Kidney (tissue), 13 donors: ENCODE measurements at regions not wholly inside any gene's neighbourhood (a gene's known extent, or its start where the extent isn't known, plus 50 kb on each side); places are given as distances from the start of the nearest gene placed in this dataset.

Experiments
- DNase-seq, 5 donors: peaks; one replicate each; pipeline ENCODE4 v3.0.0-alpha.2; 2013 to 2020
- FAIRE-seq: peaks from 2 replicates; lab custom pipeline; 2012; peaks lifted over from hg19 to GRCh38; lab: Jason Lieb, UNC
- H3K27ac ChIP-seq, 2 donors: one replicate each; pipeline ENCODE4 v1.7.0; 2013; ENCODE audit warnings: low read depth in 2 of 2, low read length in 2 of 2, inconsistent platforms in 1 of 2
- H3K27me3 ChIP-seq: one replicate; pipeline ENCODE4 v1.7.1; 2013; ENCODE audit warnings: low read length, inconsistent platforms; ENCODE audit not compliant: control insufficient read depth, insufficient read depth
- H3K36me3 ChIP-seq, 3 donors: one replicate each; pipeline versions ENCODE4 v1.7.0 to v1.7.1; 2013; ENCODE audit warnings: low read length in 3 of 3, control low read depth in 1 of 3, inconsistent platforms in 1 of 3; ENCODE audit not compliant: insufficient read depth in 3 of 3, control insufficient read depth in 2 of 3
- H3K4me1 ChIP-seq, 3 donors: one replicate each; pipeline versions ENCODE4 v1.7.0 to v1.7.1; 2013; ENCODE audit warnings: low read length in 3 of 3, inconsistent platforms in 1 of 3, low read depth in 1 of 3; ENCODE audit not compliant: control insufficient read depth in 2 of 3, insufficient read depth in 2 of 3
- H3K4me3 ChIP-seq, 3 donors: one replicate each; pipeline versions ENCODE4 v1.7.0 to v1.8.1; 2013; ENCODE audit warnings: low read length in 3 of 3, control low read depth in 1 of 3, inconsistent platforms in 1 of 3
- H3K9ac ChIP-seq, 3 donors: one replicate each; pipeline versions ENCODE4 v1.7.0 to v1.7.1; 2013; ENCODE audit warnings: low read length in 3 of 3, control low read depth in 1 of 3, inconsistent platforms in 1 of 3
- H3K9me3 ChIP-seq, 3 donors: one replicate each; pipeline versions ENCODE4 v1.7.0 to v1.7.1; 2013; ENCODE audit warnings: low read length in 3 of 3, control low read depth in 1 of 3, inconsistent platforms in 1 of 3; ENCODE audit not compliant: control insufficient read depth in 2 of 3, insufficient read depth in 1 of 3
- CTCF ChIP-seq: IDR thresholded peaks from 3 replicates; pipeline ENCODE4 v1.5.1; 2012; ENCODE audit warnings: mild to moderate bottlenecking, moderate library complexity, borderline replicate concordance; ENCODE audit not compliant: insufficient read depth; ENCODE audit errors: extremely low read depth
- intact Hi-C: fragments of 100-400 bp; cut with DNase I; formaldehyde crosslinking; loops from one replicate; pipeline ENCODE4 v1.11.1; 2022
- donor health status: control.
- donor health status: control.
- donor health status: control.
- donor health status: control.
- donor health status: control.
- donor health status: DM: yes; HTN: yes; CAD: no.
- donor health status: Normal renal cell carcinoma (clear cell type).

- H3K36me3 ChIP-seq = no peaks in the 10 kb centered on the region
- DNase-seq (no peak), FAIRE-seq (no peak)
- H3K9ac ChIP-seq = no peak overlapping the region
- no peak for TF ChIP-seq CTCF
- no peak overlapping the region for H3K4me3 ChIP-seq
- H3K27me3 ChIP-seq = no peaks in the 10 kb centered on the region
- H3K27ac ChIP-seq = no peak overlapping the region
- no peaks in the 10 kb centered on the region for H3K9me3 ChIP-seq
- intact Hi-C loops = no loop called here
- H3K4me1 ChIP-seq = no peaks in the 10 kb centered on the region
Measured at GRCh38 chr15:39269821-39270220, 311.1 kb upstream of the THBS1 start.

GRCh38 chr15:39270221-39270855 is 310.5 kb upstream of the THBS1 start:
- Histone ChIP-seq H3K9ac (no peak overlapping the region), H3K4me1 (no peaks in the 10 kb centered on the region), H3K9me3 (no peaks in the 10 kb centered on the region), H3K27ac (no peak overlapping the region), H3K36me3 (no peaks in the 10 kb centered on the region), H3K4me3 (no peak overlapping the region), H3K27me3 (no peaks in the 10 kb centered on the region)
- TF ChIP-seq CTCF = no peak
- intact Hi-C loops = no loop called here
- DNase-seq (no peak), FAIRE-seq (no peak)

GRCh38 chr15:39270934-39271333 is 309.9 kb upstream of the THBS1 start:
- intact Hi-C loops = no loop called here
- Histone ChIP-seq H3K4me1 (no peaks in the 10 kb centered on the region), H3K27me3 (no peaks in the 10 kb centered on the region), H3K27ac (no peak overlapping the region), H3K4me3 (no peak overlapping the region), H3K9ac (no peak overlapping the region), H3K9me3 (no peaks in the 10 kb centered on the region), H3K36me3 (no peaks in the 10 kb centered on the region)
- DNase-seq (no peak), FAIRE-seq (no peak)
- TF ChIP-seq CTCF = no peak

GRCh38 chr15:39272901-39273300 is 308.0 kb upstream of the THBS1 start:
- FAIRE-seq (no peak), DNase-seq (no peak)
- H3K27me3 ChIP-seq = no peaks in the 10 kb centered on the region
- TF ChIP-seq CTCF = no peak
- no peak overlapping the region for H3K4me3 ChIP-seq
- H3K9me3 ChIP-seq = no peaks in the 10 kb centered on the region
- no peak overlapping the region for H3K9ac ChIP-seq
- no peaks in the 10 kb centered on the region for H3K36me3 ChIP-seq
- no peak overlapping the region for H3K27ac ChIP-seq
- H3K4me1 ChIP-seq = no peaks in the 10 kb centered on the region
- intact Hi-C loops = no loop called here
